Loucy (cell line): ENCODE measurements at regions not wholly inside any gene's neighbourhood (a gene's known extent, or its start where the extent isn't known, plus 50 kb on each side); places are given as distances from the start of the nearest gene placed in this dataset.

Experiments
- H2AFZ ChIP-seq: fragments of 200-600 bp; sonication (generic); 2 replicates; pipeline ENCODE4 v1.6.0; 2016; ENCODE audit warnings: antibody characterized with exemption, mild to moderate bottlenecking, low read length, moderate library complexity
- H3F3A ChIP-seq: fragments of 200-600 bp; 2 replicates; pipeline ENCODE4 v1.6.0; 2016; ENCODE audit warnings: antibody characterized with exemption, low read depth, mild to moderate bottlenecking
- H3K27me3 ChIP-seq: fragments of 200-600 bp; sonication (generic); 2 replicates; pipeline ENCODE4 v1.6.1; 2014; ENCODE audit warnings: low read length, mild to moderate bottlenecking; ENCODE audit not compliant: insufficient read depth, poor library complexity, severe bottlenecking
- H3K36me3 ChIP-seq: fragments of 200-600 bp; sonication (generic); 2 replicates; pipeline ENCODE4 v1.6.1; 2016; ENCODE audit warnings: low read length; ENCODE audit not compliant: insufficient read depth
- H3K4me1 ChIP-seq: fragments of 200-600 bp; sonication (generic); 2 replicates; pipeline ENCODE4 v1.5.1; 2014; ENCODE audit warnings: low read length, mild to moderate bottlenecking; ENCODE audit not compliant: insufficient read depth, poor library complexity, severe bottlenecking
- H3K4me2 ChIP-seq: fragments of 200-600 bp; sonication (generic); 2 replicates; pipeline ENCODE4 v1.6.0; 2014; ENCODE audit warnings: antibody characterized with exemption, low read length, low read depth, mild to moderate bottlenecking; ENCODE audit not compliant: poor library complexity, severe bottlenecking
- H3K4me3 ChIP-seq: fragments of 200-600 bp; sonication (generic); 2 replicates; pipeline ENCODE4 v1.5.1; 2014; ENCODE audit warnings: low read length, mild to moderate bottlenecking, mixed read lengths; ENCODE audit not compliant: poor library complexity, severe bottlenecking
- H3K79me2 ChIP-seq: fragments of 200-600 bp; sonication (generic); 2 replicates; pipeline ENCODE4 v1.6.1; 2014; ENCODE audit warnings: low read length; ENCODE audit not compliant: insufficient read depth
- H3K9ac ChIP-seq: fragments of 200-600 bp; sonication (generic); 2 replicates; pipeline ENCODE4 v1.6.0; 2014; ENCODE audit warnings: mild to moderate bottlenecking, low read depth, low read length, moderate library complexity; ENCODE audit not compliant: poor library complexity, severe bottlenecking
- H3K9me2 ChIP-seq: fragments of 200-600 bp; sonication (generic); replicated peaks from 2 replicates; pipeline ENCODE4 v1.6.1; 2016; ENCODE audit warnings: low read depth, low read length, mixed read lengths
- H3K9me3 ChIP-seq: fragments of 200-600 bp; sonication (generic); 2 replicates; pipeline ENCODE4 v1.6.1; 2014; ENCODE audit warnings: mild to moderate bottlenecking, antibody characterized with exemption, low read length, low read depth; ENCODE audit not compliant: insufficient read depth
- H4K20me1 ChIP-seq: fragments of 200-600 bp; sonication (generic); 2 replicates; pipeline ENCODE4 v1.6.0; 2014; ENCODE audit warnings: antibody characterized with exemption, low read length, mild to moderate bottlenecking; ENCODE audit not compliant: insufficient read depth, poor library complexity, severe bottlenecking
- EZH2phosphoT487 ChIP-seq: fragments of 200-600 bp; IDR thresholded peaks from 2 replicates; pipeline ENCODE4 v1.6.1; 2018; ENCODE audit warnings: antibody characterized with exemption, mild to moderate bottlenecking, moderate library complexity, borderline replicate concordance
- TF ChIP-seq, protein P1 (sequence below): fragments of 200-600 bp; sonication (generic); conservative IDR thresholded peaks from 2 replicates; pipeline ENCODE4 v1.5.1; 2014; ENCODE audit warnings: mild to moderate bottlenecking, antibody characterized with exemption, low read length

DNA sequence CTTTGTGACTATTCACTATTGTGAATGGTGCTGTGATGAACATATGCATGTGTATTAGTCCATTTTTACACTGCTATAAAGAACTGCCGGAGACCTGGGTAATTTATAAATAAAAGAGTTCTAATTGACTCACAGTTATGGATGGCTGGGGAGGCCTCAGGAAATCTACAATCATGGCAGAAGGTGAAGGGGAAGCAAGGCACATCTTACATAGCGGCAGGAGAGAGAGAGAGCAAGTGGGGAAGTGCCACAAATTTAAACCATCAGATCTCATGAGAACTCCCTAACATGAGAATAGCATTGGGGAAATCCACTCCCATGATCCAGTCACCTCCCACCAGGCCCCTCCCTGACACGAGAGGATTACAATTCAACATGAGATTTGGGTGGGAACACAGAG lies 90.8 kb downstream of the ATP23 start:
- TF ChIP-seq EZH2phosphoT487, result no peak
- TF ChIP-seq, protein P1, sequence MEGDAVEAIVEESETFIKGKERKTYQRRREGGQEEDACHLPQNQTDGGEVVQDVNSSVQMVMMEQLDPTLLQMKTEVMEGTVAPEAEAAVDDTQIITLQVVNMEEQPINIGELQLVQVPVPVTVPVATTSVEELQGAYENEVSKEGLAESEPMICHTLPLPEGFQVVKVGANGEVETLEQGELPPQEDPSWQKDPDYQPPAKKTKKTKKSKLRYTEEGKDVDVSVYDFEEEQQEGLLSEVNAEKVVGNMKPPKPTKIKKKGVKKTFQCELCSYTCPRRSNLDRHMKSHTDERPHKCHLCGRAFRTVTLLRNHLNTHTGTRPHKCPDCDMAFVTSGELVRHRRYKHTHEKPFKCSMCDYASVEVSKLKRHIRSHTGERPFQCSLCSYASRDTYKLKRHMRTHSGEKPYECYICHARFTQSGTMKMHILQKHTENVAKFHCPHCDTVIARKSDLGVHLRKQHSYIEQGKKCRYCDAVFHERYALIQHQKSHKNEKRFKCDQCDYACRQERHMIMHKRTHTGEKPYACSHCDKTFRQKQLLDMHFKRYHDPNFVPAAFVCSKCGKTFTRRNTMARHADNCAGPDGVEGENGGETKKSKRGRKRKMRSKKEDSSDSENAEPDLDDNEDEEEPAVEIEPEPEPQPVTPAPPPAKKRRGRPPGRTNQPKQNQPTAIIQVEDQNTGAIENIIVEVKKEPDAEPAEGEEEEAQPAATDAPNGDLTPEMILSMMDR, result no peak
- no peaks in the 10 kb centered on the region for H4K20me1 ChIP-seq
- H3K9me3 ChIP-seq, result no peaks in the 10 kb centered on the region
- H2AFZ ChIP-seq, result no peak overlapping the region
- H3K27me3 ChIP-seq, result no peaks in the 10 kb centered on the region
- no peaks in the 10 kb centered on the region for H3K36me3 ChIP-seq
- H3K9ac ChIP-seq, result no peak overlapping the region
- no peaks in the 10 kb centered on the region for H3K9me2 ChIP-seq
- H3K4me3 ChIP-seq, result no peak overlapping the region
- H3F3A ChIP-seq, result no peaks in the 10 kb centered on the region
- no peaks in the 10 kb centered on the region for H3K4me1 ChIP-seq
- no peaks in the 10 kb centered on the region for H3K79me2 ChIP-seq
- H3K4me2 ChIP-seq, result no peak overlapping the region

DNA sequence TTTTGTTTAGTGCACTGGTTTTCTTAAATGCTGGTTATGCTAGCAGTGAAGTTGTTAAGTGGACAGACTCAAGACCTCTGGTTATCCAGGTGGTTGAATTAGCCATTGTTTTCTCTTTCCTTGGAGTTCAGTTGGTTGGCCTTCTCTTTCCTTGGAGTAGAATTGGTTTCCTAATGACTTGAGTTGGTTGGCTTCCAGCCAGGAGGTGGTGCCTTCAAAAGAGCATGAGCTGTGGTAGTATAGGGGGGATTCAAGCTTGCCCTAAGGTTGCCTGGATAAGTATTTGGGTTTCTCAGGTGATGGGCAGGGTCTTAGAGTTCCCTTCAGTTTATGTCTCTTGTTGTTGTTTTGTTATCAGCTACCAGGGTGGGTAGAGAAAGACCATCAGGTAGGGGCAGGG lies 92.5 kb downstream of the ATP23 start:
- no peaks in the 10 kb centered on the region for H3F3A ChIP-seq
- TF ChIP-seq, protein P1, result no peak
- no peak for TF ChIP-seq EZH2phosphoT487
- H3K27me3 ChIP-seq, result no peaks in the 10 kb centered on the region
- no peaks in the 10 kb centered on the region for H3K4me1 ChIP-seq
- no peak overlapping the region for H2AFZ ChIP-seq
- no peak overlapping the region for H3K9ac ChIP-seq
- H4K20me1 ChIP-seq, result no peaks in the 10 kb centered on the region
- H3K9me2 ChIP-seq, result no peaks in the 10 kb centered on the region
- no peak overlapping the region for H3K4me3 ChIP-seq
- no peaks in the 10 kb centered on the region for H3K36me3 ChIP-seq
- H3K9me3 ChIP-seq, result no peaks in the 10 kb centered on the region; the same call in 1 of the 2 replicates
- no peaks in the 10 kb centered on the region for H3K79me2 ChIP-seq
- no peak overlapping the region for H3K4me2 ChIP-seq

DNA sequence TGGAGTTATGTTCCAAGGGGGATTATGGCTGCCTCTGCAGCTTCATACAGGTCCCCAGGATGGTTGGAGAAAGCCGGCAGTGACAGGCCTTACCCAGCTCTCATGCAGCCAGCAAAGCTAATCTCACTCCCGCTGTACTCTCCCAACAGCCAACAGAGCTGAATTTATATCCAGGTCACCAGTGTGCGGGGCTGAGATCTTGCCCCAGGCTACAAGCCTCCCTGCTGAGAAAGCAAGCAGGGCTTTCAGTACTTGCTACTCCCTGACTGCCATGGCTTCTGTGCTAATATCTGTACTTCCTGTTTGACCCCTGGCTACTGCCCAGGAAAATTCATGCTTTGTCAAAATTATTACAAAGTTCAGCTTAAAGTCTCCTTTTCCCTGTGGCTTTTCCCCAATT lies 92.9 kb downstream of the ATP23 start:
- no peak for TF ChIP-seq EZH2phosphoT487
- TF ChIP-seq, protein P1, result no peak
- no peak overlapping the region for H3K9ac ChIP-seq
- H3K4me1 ChIP-seq, result no peaks in the 10 kb centered on the region
- H3K79me2 ChIP-seq, result no peaks in the 10 kb centered on the region
- H3F3A ChIP-seq, result no peaks in the 10 kb centered on the region
- no peaks in the 10 kb centered on the region for H3K9me2 ChIP-seq
- no peaks in the 10 kb centered on the region; the same call in 1 of the 2 replicates for H3K9me3 ChIP-seq
- no peak overlapping the region for H2AFZ ChIP-seq
- H3K27me3 ChIP-seq, result no peaks in the 10 kb centered on the region
- no peaks in the 10 kb centered on the region for H4K20me1 ChIP-seq
- no peak overlapping the region for H3K4me3 ChIP-seq
- H3K36me3 ChIP-seq, result no peaks in the 10 kb centered on the region
- no peak overlapping the region for H3K4me2 ChIP-seq
